A673 (cell line): ENCODE measurements at regions not wholly inside any gene's neighbourhood (a gene's known extent, or its start where the extent isn't known, plus 50 kb on each side); places are given as distances from the start of the nearest gene placed in this dataset.
A peak's percentile ranks its signal among the peaks of the same experiment; 100 is the strongest.

Experiments used
- BruUV-seq: library from RNA; stranded (reverse); fragments of 400-500 nt; replicated peaks from 2 replicates; lab custom pipeline; 2021; lab: Mats Ljungman, UMichigan
- CTCF ChIA-PET: fragments of 300-600 bp; sonication (Branson Sonifier 250); formaldehyde crosslinking; loops from one replicate; lab custom pipeline; 2022; ENCODE audit warnings: antibody characterized with exemption; lab: Charles Lee
- POLR2A ChIA-PET: fragments of 300-600 bp; sonication (Branson Sonifier 250); formaldehyde crosslinking; loops from one replicate; lab custom pipeline; 2022; ENCODE audit warnings: antibody characterized with exemption; ENCODE audit not compliant: low non-redundant PET; lab: Charles Lee
- DNase-seq: peaks from one replicate; pipeline ENCODE4 v3.0.0-alpha.2; 2015; ENCODE audit warnings: low spot score
- H3K27ac ChIP-seq: fragments of 200-600 bp; sonication (generic); 2 replicates; pipeline ENCODE4 v1.5.1; 2016; ENCODE audit warnings: mixed run types, low read depth, mild to moderate bottlenecking, mixed read lengths, antibody characterized with exemption, low read length; ENCODE audit not compliant: poor library complexity, severe bottlenecking
- H3K27me3 ChIP-seq: fragments of 200-600 bp; sonication (generic); replicated peaks from 2 replicates; pipeline ENCODE4 v1.6.1; 2017; ENCODE audit warnings: mixed run types, low read depth, mild to moderate bottlenecking, mixed read lengths, antibody characterized with exemption, low read length; ENCODE audit not compliant: insufficient read depth, poor library complexity
- H3K36me3 ChIP-seq: fragments of 200-600 bp; sonication (generic); 2 replicates; pipeline ENCODE4 v1.6.1; 2016; ENCODE audit warnings: mixed run types, mild to moderate bottlenecking, mixed read lengths, antibody characterized with exemption, low read length; ENCODE audit not compliant: insufficient read depth, poor library complexity, severe bottlenecking
- H3K4me1 ChIP-seq: fragments of 200-600 bp; sonication (generic); 2 replicates; pipeline ENCODE4 v1.6.1; 2017; ENCODE audit warnings: mixed run types, mild to moderate bottlenecking, mixed read lengths, antibody characterized with exemption, low read length; ENCODE audit not compliant: insufficient read depth, poor library complexity, severe bottlenecking
- H3K4me3 ChIP-seq: fragments of 200-600 bp; sonication (generic); 2 replicates; pipeline ENCODE4 v1.5.1; 2016; ENCODE audit warnings: low read depth, mixed run types, mild to moderate bottlenecking, mixed read lengths, low read length; ENCODE audit not compliant: poor library complexity, severe bottlenecking
- H3K9me3 ChIP-seq: fragments of 200-600 bp; sonication (generic); 2 replicates; pipeline ENCODE4 v1.6.1; 2016; ENCODE audit warnings: mixed run types, low read depth, mild to moderate bottlenecking, mixed read lengths, antibody characterized with exemption, low read length; ENCODE audit not compliant: poor library complexity, severe bottlenecking
- EZH2 ChIP-seq: fragments of 200-600 bp; sonication (generic); IDR thresholded peaks from 2 replicates; pipeline ENCODE4 v1.6.1; 2017; ENCODE audit warnings: borderline replicate concordance, low read depth, mild to moderate bottlenecking, mixed read lengths, antibody characterized with exemption, low read length; ENCODE audit not compliant: poor library complexity, severe bottlenecking
- intact Hi-C: fragments of 100-400 bp; cut with micrococcal nuclease; formaldehyde crosslinking; loops from one replicate; pipeline ENCODE4 v1.10.0; 2022; ENCODE audit not compliant: unreplicated experiment
- TF ChIP-seq, protein P1 (sequence below): fragments of 300-800, 200-600 bp; sonication (generic); conservative IDR thresholded peaks from 2 replicates; pipeline ENCODE4 v1.5.1; 2017; ENCODE audit warnings: low read depth, mild to moderate bottlenecking, antibody characterized with exemption, low read length, moderate library complexity, mixed read lengths

GRCh38 chr11:129698212-129698611 is 117.4 kb upstream of the TMEM45B start:
- no peaks in the 10 kb centered on the region for H3K36me3 ChIP-seq
- H3K4me3 ChIP-seq, result no peak overlapping the region
- CTCF ChIA-PET, result interaction anchor here (1.0 kb wide), 1 partner anchor 335 kb away, joined by 4 read pairs; no protein-coding TSS in a partner anchor
- no peak overlapping the region for H3K27ac ChIP-seq
- intact Hi-C loops, result loop anchor here (5.0 kb wide), 1 partner anchor 581 kb away; no protein-coding TSS in a partner anchor
- no peaks in the 10 kb centered on the region for H3K27me3 ChIP-seq
- TF ChIP-seq, protein P1, sequence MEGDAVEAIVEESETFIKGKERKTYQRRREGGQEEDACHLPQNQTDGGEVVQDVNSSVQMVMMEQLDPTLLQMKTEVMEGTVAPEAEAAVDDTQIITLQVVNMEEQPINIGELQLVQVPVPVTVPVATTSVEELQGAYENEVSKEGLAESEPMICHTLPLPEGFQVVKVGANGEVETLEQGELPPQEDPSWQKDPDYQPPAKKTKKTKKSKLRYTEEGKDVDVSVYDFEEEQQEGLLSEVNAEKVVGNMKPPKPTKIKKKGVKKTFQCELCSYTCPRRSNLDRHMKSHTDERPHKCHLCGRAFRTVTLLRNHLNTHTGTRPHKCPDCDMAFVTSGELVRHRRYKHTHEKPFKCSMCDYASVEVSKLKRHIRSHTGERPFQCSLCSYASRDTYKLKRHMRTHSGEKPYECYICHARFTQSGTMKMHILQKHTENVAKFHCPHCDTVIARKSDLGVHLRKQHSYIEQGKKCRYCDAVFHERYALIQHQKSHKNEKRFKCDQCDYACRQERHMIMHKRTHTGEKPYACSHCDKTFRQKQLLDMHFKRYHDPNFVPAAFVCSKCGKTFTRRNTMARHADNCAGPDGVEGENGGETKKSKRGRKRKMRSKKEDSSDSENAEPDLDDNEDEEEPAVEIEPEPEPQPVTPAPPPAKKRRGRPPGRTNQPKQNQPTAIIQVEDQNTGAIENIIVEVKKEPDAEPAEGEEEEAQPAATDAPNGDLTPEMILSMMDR, result no peak
- TF ChIP-seq EZH2, result no peak
- BruUV-seq, result no TSS peak
- no peak for DNase-seq
- H3K4me1 ChIP-seq, result peaks cover 45% of the 10 kb centered on the region
- POLR2A ChIA-PET, result no interaction called here
- H3K9me3 ChIP-seq, result no peaks in the 10 kb centered on the region

DNA sequence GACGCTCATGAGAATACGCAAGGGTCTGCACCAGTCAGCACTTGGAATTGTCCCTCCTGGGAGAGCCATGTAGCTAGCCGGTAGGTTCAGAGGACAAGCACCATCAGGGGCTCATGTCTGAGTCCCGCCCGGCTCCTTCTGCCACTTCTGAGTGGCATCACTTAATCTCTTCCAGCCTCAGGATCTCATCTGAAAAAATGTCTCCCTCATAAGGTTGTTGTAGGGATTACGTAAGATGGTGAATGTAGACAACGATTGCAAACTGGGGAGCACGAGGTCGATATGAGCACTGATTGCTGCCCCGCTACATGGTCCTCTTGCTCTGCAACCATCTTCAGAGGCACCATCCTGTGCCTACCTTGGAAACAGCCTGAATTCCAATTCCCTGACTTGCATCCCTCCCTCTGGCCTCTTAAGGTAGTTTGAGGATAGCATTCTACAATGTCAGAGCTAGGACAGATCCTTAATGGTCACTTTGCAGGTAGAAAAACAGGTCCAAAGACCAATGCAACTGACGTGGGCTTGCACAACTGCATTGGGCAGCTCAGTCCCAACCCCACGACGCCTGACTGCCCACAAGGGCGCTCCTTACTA is 115.8 kb upstream of the TMEM45B start:
- Histone ChIP-seq H3K27me3 (no peaks in the 10 kb centered on the region), H3K36me3 (no peaks in the 10 kb centered on the region), H3K9me3 (no peaks in the 10 kb centered on the region), H3K4me1 (peaks cover 42% of the 10 kb centered on the region), H3K27ac (no peak overlapping the region), H3K4me3 (no peak overlapping the region)
- no peak for TF ChIP-seq EZH2
- TF ChIP-seq, protein P1, result peak; percentile 60
- BruUV-seq, result no TSS peak
- ChIA-PET POLR2A (no interaction called here), CTCF (no interaction called here)
- peak; percentile 64 for DNase-seq
- intact Hi-C loops, result loop anchor here (5.0 kb wide), 1 partner anchor 583 kb away; no protein-coding TSS in a partner anchor

DNA sequence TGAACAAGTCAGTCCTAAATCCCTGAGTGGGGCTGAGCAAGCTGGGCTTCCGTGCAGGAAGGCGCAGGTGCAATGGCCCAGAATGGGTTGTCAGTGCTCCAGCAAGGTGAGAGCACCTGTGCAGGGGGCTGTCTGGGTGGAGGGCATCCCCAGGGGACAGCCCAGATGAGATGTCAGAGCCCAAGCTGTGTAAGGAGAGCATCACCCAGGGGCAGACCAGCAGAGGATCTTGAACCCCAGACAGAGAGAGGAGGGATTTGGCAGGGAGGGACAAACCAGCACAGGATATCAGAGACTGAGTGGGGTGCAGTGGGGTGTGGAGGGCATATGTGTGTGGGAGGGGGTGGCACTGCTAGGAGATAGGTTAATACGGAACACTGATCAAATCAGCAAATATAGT is 114.9 kb upstream of the TMEM45B start:
- ChIA-PET CTCF (no interaction called here), POLR2A (no interaction called here)
- TF ChIP-seq EZH2, result no peak
- TF ChIP-seq, protein P1, result no peak
- no peak for DNase-seq
- Histone ChIP-seq H3K27ac (no peak overlapping the region), H3K4me3 (no peak overlapping the region), H3K4me1 (peaks cover 33% of the 10 kb centered on the region), H3K36me3 (no peaks in the 10 kb centered on the region), H3K9me3 (no peaks in the 10 kb centered on the region), H3K27me3 (no peaks in the 10 kb centered on the region)
- no TSS peak for BruUV-seq
- intact Hi-C loops, result no loop called here
